A673 (cell line): ENCODE measurements at regions not wholly inside any gene's neighbourhood (a gene's known extent, or its start where the extent isn't known, plus 50 kb on each side); places are given as distances from the start of the nearest gene placed in this dataset.

Experiments used
- BruUV-seq: library from RNA; stranded (reverse); fragments of 400-500 nt; replicated peaks from 2 replicates; lab custom pipeline; 2021; lab: Mats Ljungman, UMichigan
- CTCF ChIA-PET: fragments of 300-600 bp; sonication (Branson Sonifier 250); formaldehyde crosslinking; loops from one replicate; lab custom pipeline; 2022; ENCODE audit warnings: antibody characterized with exemption; lab: Charles Lee
- POLR2A ChIA-PET: fragments of 300-600 bp; sonication (Branson Sonifier 250); formaldehyde crosslinking; loops from one replicate; lab custom pipeline; 2022; ENCODE audit warnings: antibody characterized with exemption; ENCODE audit not compliant: low non-redundant PET; lab: Charles Lee
- DNase-seq: peaks from one replicate; pipeline ENCODE4 v3.0.0-alpha.2; 2015; ENCODE audit warnings: low spot score
- H3K27ac ChIP-seq: fragments of 200-600 bp; sonication (generic); 2 replicates; pipeline ENCODE4 v1.5.1; 2016; ENCODE audit warnings: mixed run types, low read depth, mild to moderate bottlenecking, mixed read lengths, antibody characterized with exemption, low read length; ENCODE audit not compliant: poor library complexity, severe bottlenecking
- H3K27me3 ChIP-seq: fragments of 200-600 bp; sonication (generic); replicated peaks from 2 replicates; pipeline ENCODE4 v1.6.1; 2017; ENCODE audit warnings: mixed run types, low read depth, mild to moderate bottlenecking, mixed read lengths, antibody characterized with exemption, low read length; ENCODE audit not compliant: insufficient read depth, poor library complexity
- H3K36me3 ChIP-seq: fragments of 200-600 bp; sonication (generic); 2 replicates; pipeline ENCODE4 v1.6.1; 2016; ENCODE audit warnings: mixed run types, mild to moderate bottlenecking, mixed read lengths, antibody characterized with exemption, low read length; ENCODE audit not compliant: insufficient read depth, poor library complexity, severe bottlenecking
- H3K4me1 ChIP-seq: fragments of 200-600 bp; sonication (generic); 2 replicates; pipeline ENCODE4 v1.6.1; 2017; ENCODE audit warnings: mixed run types, mild to moderate bottlenecking, mixed read lengths, antibody characterized with exemption, low read length; ENCODE audit not compliant: insufficient read depth, poor library complexity, severe bottlenecking
- H3K4me3 ChIP-seq: fragments of 200-600 bp; sonication (generic); 2 replicates; pipeline ENCODE4 v1.5.1; 2016; ENCODE audit warnings: low read depth, mixed run types, mild to moderate bottlenecking, mixed read lengths, low read length; ENCODE audit not compliant: poor library complexity, severe bottlenecking
- H3K9me3 ChIP-seq: fragments of 200-600 bp; sonication (generic); 2 replicates; pipeline ENCODE4 v1.6.1; 2016; ENCODE audit warnings: mixed run types, low read depth, mild to moderate bottlenecking, mixed read lengths, antibody characterized with exemption, low read length; ENCODE audit not compliant: poor library complexity, severe bottlenecking
- CTCF ChIP-seq: fragments of 300-800, 200-600 bp; sonication (generic); conservative IDR thresholded peaks from 2 replicates; pipeline ENCODE4 v1.5.1; 2017; ENCODE audit warnings: low read depth, mild to moderate bottlenecking, antibody characterized with exemption, low read length, moderate library complexity, mixed read lengths
- EZH2 ChIP-seq: fragments of 200-600 bp; sonication (generic); IDR thresholded peaks from 2 replicates; pipeline ENCODE4 v1.6.1; 2017; ENCODE audit warnings: borderline replicate concordance, low read depth, mild to moderate bottlenecking, mixed read lengths, antibody characterized with exemption, low read length; ENCODE audit not compliant: poor library complexity, severe bottlenecking
- intact Hi-C: fragments of 100-400 bp; cut with micrococcal nuclease; formaldehyde crosslinking; loops from one replicate; pipeline ENCODE4 v1.10.0; 2022; ENCODE audit not compliant: unreplicated experiment

GRCh38 chr7:49579408-49579807, 194.0 kb upstream of the VWC2 start:
- no TSS peak for BruUV-seq
- Histone ChIP-seq H3K27ac (no peak overlapping the region), H3K36me3 (no peaks in the 10 kb centered on the region), H3K4me1 (no peaks in the 10 kb centered on the region), H3K9me3 (peaks cover 32% of the 10 kb centered on the region), H3K4me3 (no peak overlapping the region), H3K27me3 (no peaks in the 10 kb centered on the region)
- no peak for DNase-seq
- intact Hi-C loops = no loop called here
- CTCF ChIA-PET = no interaction called here
- POLR2A ChIA-PET = no interaction called here
- TF ChIP-seq CTCF = no peak
- no peak for TF ChIP-seq EZH2

GRCh38 chr7:49580000-49580399, 193.4 kb upstream of the VWC2 start:
- no peaks in the 10 kb centered on the region for H3K36me3 ChIP-seq
- POLR2A ChIA-PET = no interaction called here
- no peak for TF ChIP-seq EZH2
- TF ChIP-seq CTCF = no peak
- H3K27me3 ChIP-seq = no peaks in the 10 kb centered on the region
- CTCF ChIA-PET = no interaction called here
- no peak for DNase-seq
- BruUV-seq = no TSS peak
- no peak overlapping the region for H3K4me3 ChIP-seq
- H3K4me1 ChIP-seq = no peaks in the 10 kb centered on the region
- H3K27ac ChIP-seq = no peak overlapping the region
- peaks cover 32% of the 10 kb centered on the region for H3K9me3 ChIP-seq
- intact Hi-C loops = no loop called here

GRCh38 chr7:49580761-49581160, 192.7 kb upstream of the VWC2 start:
- DNase-seq = no peak
- H3K9me3 ChIP-seq = peaks cover 32% of the 10 kb centered on the region
- CTCF ChIA-PET = no interaction called here
- H3K4me3 ChIP-seq = no peak overlapping the region
- no peaks in the 10 kb centered on the region for H3K4me1 ChIP-seq
- intact Hi-C loops = no loop called here
- TF ChIP-seq CTCF (no peak), EZH2 (no peak)
- no peaks in the 10 kb centered on the region for H3K36me3 ChIP-seq
- H3K27ac ChIP-seq = no peak overlapping the region
- POLR2A ChIA-PET = no interaction called here
- BruUV-seq = no TSS peak
- H3K27me3 ChIP-seq = no peaks in the 10 kb centered on the region
